ENCODE measurements at regions not wholly inside any gene's neighbourhood (a gene's known extent, or its start where the extent isn't known, plus 50 kb on each side); places are given as distances from the start of the nearest gene placed in this dataset.

DNA sequence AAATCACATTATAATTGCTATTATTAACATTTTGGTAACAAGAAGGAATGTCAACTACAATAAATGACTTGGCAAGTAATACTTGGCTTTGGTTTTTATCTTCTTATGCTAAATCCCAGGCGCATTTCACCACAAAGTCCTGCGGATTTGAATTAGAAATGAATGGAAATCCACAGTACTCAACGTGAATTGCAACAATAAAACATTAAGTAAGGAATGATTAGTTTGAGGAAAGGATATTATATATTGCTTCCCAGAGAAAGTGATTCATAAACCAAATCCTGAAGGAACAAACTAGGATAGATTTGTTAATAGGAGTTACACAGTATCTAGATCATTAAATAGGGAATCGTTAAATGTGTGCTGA is 1089.7 kb downstream of the TRHDE start (continued):
- TF ChIP-seq E2F6 (IDR thresholded peaks at IDR 0.05) (no peak), TCF12 (IDR thresholded peaks at IDR 0.05; ENCODE audit: low read depth, low read length) (no peak), SP4 (IDR thresholded peaks at IDR 0.05; ENCODE audit: low read length) (no peak), SIX5 (IDR thresholded peaks at IDR 0.05; ENCODE audit: low read depth, low read length) (no peak), TBP (IDR thresholded peaks at IDR 0.05; ENCODE audit: low read depth, low read length) (no peak)

Data from H1 (cell line).